DND-41 (cell line): ENCODE measurements at regions not wholly inside any gene's neighbourhood (a gene's known extent, or its start where the extent isn't known, plus 50 kb on each side); places are given as distances from the start of the nearest gene placed in this dataset.

Experiments used
- ATAC-seq: fragments of 200-7000 bp; cut with Tn5 transposase; 3 replicates; pipeline ENCODE4 v1.9.1; 2021; ENCODE audit warnings: low read depth; ENCODE audit not compliant: insufficient read depth
- DNase-seq: peaks from one replicate; pipeline ENCODE4 v3.0.0-alpha.2; 2020
- H2AFZ ChIP-seq: 2 replicates; pipeline ENCODE4 v1.6.0; 2012; ENCODE audit warnings: low read depth, low read length
- H3K27ac ChIP-seq: 2 replicates; pipeline ENCODE4 v1.5.1; 2012; ENCODE audit warnings: low read length, inconsistent platforms
- H3K27me3 ChIP-seq: fragments of 200-600 bp; sonication (generic); 2 replicates; pipeline ENCODE4 v1.6.0; 2012; ENCODE audit warnings: low read length, mild to moderate bottlenecking, inconsistent platforms; ENCODE audit not compliant: insufficient read depth, poor library complexity
- H3K36me3 ChIP-seq: 2 replicates; pipeline ENCODE4 v1.5.1; 2012; ENCODE audit warnings: low read length, inconsistent platforms; ENCODE audit not compliant: insufficient read depth
- H3K4me1 ChIP-seq: 2 replicates; pipeline ENCODE4 v1.5.1; 2012; ENCODE audit warnings: mild to moderate bottlenecking, low read length; ENCODE audit not compliant: insufficient read depth
- H3K4me2 ChIP-seq: 2 replicates; pipeline ENCODE4 v1.6.0; 2012; ENCODE audit warnings: mild to moderate bottlenecking, moderate library complexity, low read length, inconsistent platforms; ENCODE audit not compliant: insufficient read depth
- H3K4me3 ChIP-seq, 2 experiments: fragments of 200-600 bp in 1 of 2; shearing (Covaris generic) in 1 of 2; 2 replicates each; pipeline ENCODE4 v1.5.1; 2012 to 2016; ENCODE audit warnings: inconsistent platforms in 2 of 2, low read length in 2 of 2, mild to moderate bottlenecking in 2 of 2, low read depth in 1 of 2, moderate library complexity in 1 of 2
- H3K79me2 ChIP-seq: 2 replicates; pipeline ENCODE4 v1.6.0; 2012; ENCODE audit warnings: low read length, inconsistent platforms; ENCODE audit not compliant: insufficient read depth
- H3K9ac ChIP-seq: 2 replicates; pipeline ENCODE4 v1.6.0; 2012; ENCODE audit warnings: low read depth, mild to moderate bottlenecking, inconsistent platforms, low read length, moderate library complexity
- H3K9me3 ChIP-seq: 2 replicates; pipeline ENCODE4 v1.5.1; 2012; ENCODE audit warnings: low read length, moderate library complexity, mild to moderate bottlenecking, inconsistent platforms; ENCODE audit not compliant: insufficient read depth, severe bottlenecking
- H4K20me1 ChIP-seq: 2 replicates; pipeline ENCODE4 v1.6.0; 2012; ENCODE audit warnings: low read length; ENCODE audit not compliant: insufficient read depth
- EZH2 ChIP-seq: IDR thresholded peaks from 3 replicates; pipeline ENCODE4 v1.6.1; 2012; ENCODE audit warnings: borderline replicate concordance, low read depth, mild to moderate bottlenecking, moderate library complexity, low read length, inconsistent platforms; ENCODE audit not compliant: severe bottlenecking
- TF ChIP-seq, protein P1 (sequence below): IDR thresholded peaks from 2 replicates; pipeline ENCODE4 v1.5.1; 2012; ENCODE audit warnings: borderline replicate concordance, low read length, moderate library complexity, mild to moderate bottlenecking; ENCODE audit not compliant: poor library complexity, severe bottlenecking; ENCODE audit errors: extremely low read depth

DNA sequence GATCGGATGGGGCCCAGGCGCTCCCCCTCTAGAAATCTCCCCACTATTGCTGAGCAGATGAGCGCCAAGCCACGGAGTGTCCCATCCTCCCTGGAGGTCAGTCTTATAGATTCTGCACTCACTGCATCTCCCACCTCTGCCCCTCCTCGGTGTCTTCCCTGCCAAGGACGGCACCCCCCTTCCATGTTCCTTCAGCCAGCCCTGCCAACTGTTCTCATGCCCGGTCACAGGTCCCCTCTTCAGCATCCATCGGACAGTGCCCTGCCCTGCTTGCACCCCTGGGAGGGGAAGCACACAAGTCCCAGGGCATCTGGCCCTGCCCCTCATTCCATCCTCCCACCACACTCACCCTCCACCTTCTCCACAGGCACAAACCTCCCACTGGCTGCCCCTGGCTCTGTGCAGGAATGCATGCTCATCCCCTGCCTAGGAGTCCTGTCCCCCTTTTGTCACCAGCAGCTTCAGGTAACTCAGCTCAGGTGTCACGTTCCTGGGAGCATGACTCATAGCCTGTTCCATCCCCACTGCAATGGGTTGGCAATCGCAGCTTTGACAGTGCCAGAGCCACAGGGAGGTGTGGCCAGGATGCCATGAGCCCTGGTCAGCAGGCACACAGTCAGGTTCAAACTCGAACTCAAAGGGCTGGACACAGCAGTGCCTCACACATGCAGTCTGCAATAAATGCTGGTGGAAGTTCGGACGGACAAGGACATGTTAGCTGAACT, 234.7 kb upstream of the TCERG1L start:
- Histone ChIP-seq H4K20me1 (no peaks in the 10 kb centered on the region), H3K9me3 (no peaks in the 10 kb centered on the region), H3K4me3 (no peak overlapping the region), H3K4me1 (no peaks in the 10 kb centered on the region), H3K27ac (no peak overlapping the region), H3K27me3 (no peaks in the 10 kb centered on the region), H3K9ac (no peak overlapping the region), H3K79me2 (no peaks in the 10 kb centered on the region), H2AFZ (no peak overlapping the region), H3K4me2 (no peak overlapping the region), H3K36me3 (no peaks in the 10 kb centered on the region)
- no peak for TF ChIP-seq EZH2
- no peak for ATAC-seq
- no peak for DNase-seq

DNA sequence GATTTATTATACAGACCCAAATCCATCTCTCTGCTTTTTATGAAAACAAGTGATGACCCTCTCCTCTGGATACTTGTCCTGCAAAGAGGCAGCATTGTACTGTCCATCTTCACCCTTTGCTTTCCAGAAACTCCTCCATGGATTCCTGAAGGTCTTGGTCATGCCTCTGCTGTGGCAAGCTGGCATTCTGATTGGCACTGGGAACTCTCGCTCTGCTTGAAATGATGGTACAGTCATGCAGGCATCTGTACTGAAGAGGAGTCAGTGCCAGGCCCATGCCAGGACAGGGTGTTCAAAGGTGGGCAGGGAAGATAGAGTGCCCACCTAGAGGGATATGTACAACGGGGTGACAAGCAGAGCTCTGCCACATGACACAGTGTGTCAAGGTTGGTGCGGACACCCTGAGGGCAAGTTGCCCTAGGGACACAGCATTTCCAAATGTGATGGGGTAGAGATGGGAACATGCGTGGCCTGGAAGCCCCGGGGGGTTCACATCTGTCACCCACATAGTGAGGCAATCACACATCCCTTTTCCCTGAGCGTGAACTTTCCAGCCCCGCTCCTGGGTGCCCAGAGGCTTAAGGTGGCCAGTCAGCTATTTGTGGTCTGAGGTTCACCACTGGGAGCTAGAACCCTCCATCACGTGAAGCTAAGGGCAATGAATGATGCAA, 235.7 kb upstream of the TCERG1L start:
- Histone ChIP-seq H3K36me3 (no peaks in the 10 kb centered on the region), H2AFZ (no peak overlapping the region), H3K9me3 (no peaks in the 10 kb centered on the region), H4K20me1 (no peaks in the 10 kb centered on the region), H3K4me3 (no peak overlapping the region), H3K4me1 (no peaks in the 10 kb centered on the region), H3K27me3 (no peaks in the 10 kb centered on the region), H3K27ac (no peak overlapping the region), H3K9ac (no peak overlapping the region), H3K79me2 (no peaks in the 10 kb centered on the region), H3K4me2 (no peak overlapping the region)
- no peak for TF ChIP-seq EZH2
- TF ChIP-seq, protein P1, sequence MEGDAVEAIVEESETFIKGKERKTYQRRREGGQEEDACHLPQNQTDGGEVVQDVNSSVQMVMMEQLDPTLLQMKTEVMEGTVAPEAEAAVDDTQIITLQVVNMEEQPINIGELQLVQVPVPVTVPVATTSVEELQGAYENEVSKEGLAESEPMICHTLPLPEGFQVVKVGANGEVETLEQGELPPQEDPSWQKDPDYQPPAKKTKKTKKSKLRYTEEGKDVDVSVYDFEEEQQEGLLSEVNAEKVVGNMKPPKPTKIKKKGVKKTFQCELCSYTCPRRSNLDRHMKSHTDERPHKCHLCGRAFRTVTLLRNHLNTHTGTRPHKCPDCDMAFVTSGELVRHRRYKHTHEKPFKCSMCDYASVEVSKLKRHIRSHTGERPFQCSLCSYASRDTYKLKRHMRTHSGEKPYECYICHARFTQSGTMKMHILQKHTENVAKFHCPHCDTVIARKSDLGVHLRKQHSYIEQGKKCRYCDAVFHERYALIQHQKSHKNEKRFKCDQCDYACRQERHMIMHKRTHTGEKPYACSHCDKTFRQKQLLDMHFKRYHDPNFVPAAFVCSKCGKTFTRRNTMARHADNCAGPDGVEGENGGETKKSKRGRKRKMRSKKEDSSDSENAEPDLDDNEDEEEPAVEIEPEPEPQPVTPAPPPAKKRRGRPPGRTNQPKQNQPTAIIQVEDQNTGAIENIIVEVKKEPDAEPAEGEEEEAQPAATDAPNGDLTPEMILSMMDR: no peak
- DNase-seq (no peak), ATAC-seq (no peak)

DNA sequence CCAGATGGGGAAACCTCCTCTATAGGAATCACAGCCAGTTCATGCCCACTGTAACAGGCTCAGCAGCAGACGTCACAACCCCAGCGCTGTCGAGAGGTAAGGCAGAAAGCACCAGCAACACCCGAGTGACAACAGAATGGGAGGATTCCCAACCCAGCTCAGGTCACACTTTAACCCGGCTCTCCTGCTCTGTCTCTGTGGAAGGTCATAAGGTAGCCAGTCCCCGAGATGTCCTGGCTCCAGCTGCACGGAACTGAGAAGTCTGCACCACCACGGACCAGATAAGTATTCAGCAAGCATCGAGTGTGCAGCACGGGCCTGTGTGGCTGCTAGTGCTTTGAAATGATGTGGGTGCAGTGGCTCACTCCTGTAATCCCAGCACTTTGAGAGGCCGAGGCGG, 236.7 kb upstream of the TCERG1L start:
- H3K27me3 ChIP-seq: no peaks in the 10 kb centered on the region
- ATAC-seq: no peak

DNA sequence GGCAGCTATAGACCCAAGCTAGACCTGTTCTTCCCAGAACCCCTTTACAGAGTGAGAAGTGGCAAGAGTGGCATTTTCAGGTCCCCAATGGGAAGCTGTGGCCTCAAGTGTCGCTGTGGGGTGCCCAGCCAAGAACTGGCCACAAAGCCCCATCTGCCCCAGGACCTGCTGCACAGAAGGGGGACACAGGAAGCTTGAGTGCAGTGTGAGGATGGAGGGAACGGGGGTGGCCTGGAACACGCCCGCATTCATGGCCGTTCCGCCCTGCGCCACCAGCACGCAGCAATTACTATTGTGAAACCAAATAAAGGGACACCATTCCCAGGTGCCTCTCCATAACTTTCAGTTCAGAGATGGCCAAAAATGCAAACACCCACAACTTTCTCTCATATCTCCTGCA, 237.6 kb upstream of the TCERG1L start:
- Histone ChIP-seq H3K36me3 (no peaks in the 10 kb centered on the region), H3K27me3 (no peaks in the 10 kb centered on the region)
- ATAC-seq: no peak

More for the DNA sequence above, 236.7 kb upstream of the TCERG1L start:
- H3K4me3 ChIP-seq: no peak overlapping the region
- no peaks in the 10 kb centered on the region for H4K20me1 ChIP-seq
- H3K79me2 ChIP-seq: no peaks in the 10 kb centered on the region
- DNase-seq: no peak
- no peak overlapping the region for H3K9ac ChIP-seq
- no peaks in the 10 kb centered on the region for H3K4me1 ChIP-seq
- H3K36me3 ChIP-seq: no peaks in the 10 kb centered on the region
- no peak for TF ChIP-seq EZH2
- TF ChIP-seq, protein P1: no peak
- H3K27ac ChIP-seq: no peak overlapping the region
- no peaks in the 10 kb centered on the region for H3K9me3 ChIP-seq
- H2AFZ ChIP-seq: no peak overlapping the region
- H3K4me2 ChIP-seq: no peak overlapping the region

More for the DNA sequence above, 237.6 kb upstream of the TCERG1L start:
- TF ChIP-seq EZH2: no peak
- TF ChIP-seq, protein P1: no peak
- Histone ChIP-seq H2AFZ (no peak overlapping the region), H3K4me3 (no peak overlapping the region), H3K9me3 (no peaks in the 10 kb centered on the region), H3K4me2 (no peak overlapping the region), H3K4me1 (no peaks in the 10 kb centered on the region), H3K27ac (no peak overlapping the region), H4K20me1 (no peaks in the 10 kb centered on the region), H3K79me2 (no peaks in the 10 kb centered on the region), H3K9ac (no peak overlapping the region)
- DNase-seq: no peak
